ENCODE measurements at regions not wholly inside any gene's neighbourhood (a gene's known extent, or its start where the extent isn't known, plus 50 kb on each side); places are given as distances from the start of the nearest gene placed in this dataset.

DNA sequence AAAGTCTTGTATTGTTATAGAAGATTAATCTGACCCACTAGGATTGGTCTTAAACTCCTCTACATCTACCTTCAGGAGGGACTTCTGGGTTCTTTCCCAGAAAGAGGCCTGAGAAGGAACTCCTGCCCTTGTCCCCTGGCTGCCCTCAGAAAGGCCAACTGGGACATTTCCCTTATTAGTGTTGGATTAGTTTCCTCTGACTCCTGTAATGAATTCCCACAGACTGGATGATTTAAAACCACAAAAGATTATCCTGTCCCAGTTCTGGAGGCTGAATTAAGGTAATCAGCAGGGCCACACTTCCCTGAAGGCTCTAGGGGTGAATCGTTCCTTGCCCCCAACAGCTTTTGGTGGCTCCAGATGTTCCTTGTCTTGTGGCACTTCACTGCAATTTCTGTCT is 102.8 kb upstream of the NMNAT3 start:
- Histone ChIP-seq H3K36me3 (ENCODE audit: control insufficient read depth, insufficient read depth, low read length) (no peaks in the 10 kb centered on the region), H3K4me3 (ENCODE audit: low read depth, low read length) (no peak overlapping the region), H3K27me3 (ENCODE audit: control insufficient read depth, insufficient read depth, low read length) (no peaks in the 10 kb centered on the region; the same call in 1 of the 2 replicates)
- TF ChIP-seq, protein P1, sequence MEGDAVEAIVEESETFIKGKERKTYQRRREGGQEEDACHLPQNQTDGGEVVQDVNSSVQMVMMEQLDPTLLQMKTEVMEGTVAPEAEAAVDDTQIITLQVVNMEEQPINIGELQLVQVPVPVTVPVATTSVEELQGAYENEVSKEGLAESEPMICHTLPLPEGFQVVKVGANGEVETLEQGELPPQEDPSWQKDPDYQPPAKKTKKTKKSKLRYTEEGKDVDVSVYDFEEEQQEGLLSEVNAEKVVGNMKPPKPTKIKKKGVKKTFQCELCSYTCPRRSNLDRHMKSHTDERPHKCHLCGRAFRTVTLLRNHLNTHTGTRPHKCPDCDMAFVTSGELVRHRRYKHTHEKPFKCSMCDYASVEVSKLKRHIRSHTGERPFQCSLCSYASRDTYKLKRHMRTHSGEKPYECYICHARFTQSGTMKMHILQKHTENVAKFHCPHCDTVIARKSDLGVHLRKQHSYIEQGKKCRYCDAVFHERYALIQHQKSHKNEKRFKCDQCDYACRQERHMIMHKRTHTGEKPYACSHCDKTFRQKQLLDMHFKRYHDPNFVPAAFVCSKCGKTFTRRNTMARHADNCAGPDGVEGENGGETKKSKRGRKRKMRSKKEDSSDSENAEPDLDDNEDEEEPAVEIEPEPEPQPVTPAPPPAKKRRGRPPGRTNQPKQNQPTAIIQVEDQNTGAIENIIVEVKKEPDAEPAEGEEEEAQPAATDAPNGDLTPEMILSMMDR (IDR thresholded peaks at IDR 0.05; ENCODE audit: insufficient read depth, low read depth, low read length) = no peak
- no peak for DNase-seq (ENCODE audit: low read depth)
- ChIA-PET CTCF (no interaction called here), POLR2A (no interaction called here)

DNA sequence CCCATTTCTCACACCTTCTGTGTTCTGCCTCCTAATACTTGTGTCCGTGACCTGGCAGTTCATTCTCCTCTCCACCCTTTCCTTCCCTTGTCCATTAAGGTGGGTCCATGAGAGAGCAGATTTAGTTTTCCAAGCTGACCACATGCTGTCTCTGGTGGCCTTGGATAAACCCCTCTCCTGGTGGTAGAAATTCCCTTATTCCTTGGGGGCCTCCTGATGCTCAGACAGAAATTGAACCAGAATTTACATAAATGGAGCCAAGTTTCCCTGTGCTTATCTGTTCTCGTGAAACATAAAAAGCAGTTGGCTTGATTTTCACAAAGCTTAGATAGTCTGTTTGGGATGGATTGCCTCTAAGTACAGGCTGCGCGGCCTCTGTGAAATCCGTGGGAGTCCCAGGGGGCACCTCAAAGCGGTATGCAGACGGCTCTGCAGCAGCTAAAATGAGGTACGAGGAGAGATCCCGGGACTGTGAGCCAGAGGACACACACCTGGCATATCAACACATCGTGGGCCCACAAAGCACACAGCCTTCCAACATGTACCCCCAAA is 101.0 kb upstream of the NMNAT3 start:
- Histone ChIP-seq H3K27me3 (ENCODE audit: control insufficient read depth, insufficient read depth, low read length) (no peaks in the 10 kb centered on the region), H3K4me3 (ENCODE audit: low read depth, low read length) (no peak overlapping the region), H3K36me3 (ENCODE audit: control insufficient read depth, insufficient read depth, low read length) (no peaks in the 10 kb centered on the region)
- POLR2A ChIA-PET = no interaction called here
- TF ChIP-seq, protein P1 (IDR thresholded peaks at IDR 0.05; ENCODE audit: insufficient read depth, low read depth, low read length) = no peak
- no peak for DNase-seq (ENCODE audit: low read depth)
- CTCF ChIA-PET = interaction anchor here (0.8 kb wide), 1 partner anchor 14 kb away, joined by 3 read pairs; no protein-coding TSS in a partner anchor

DNA sequence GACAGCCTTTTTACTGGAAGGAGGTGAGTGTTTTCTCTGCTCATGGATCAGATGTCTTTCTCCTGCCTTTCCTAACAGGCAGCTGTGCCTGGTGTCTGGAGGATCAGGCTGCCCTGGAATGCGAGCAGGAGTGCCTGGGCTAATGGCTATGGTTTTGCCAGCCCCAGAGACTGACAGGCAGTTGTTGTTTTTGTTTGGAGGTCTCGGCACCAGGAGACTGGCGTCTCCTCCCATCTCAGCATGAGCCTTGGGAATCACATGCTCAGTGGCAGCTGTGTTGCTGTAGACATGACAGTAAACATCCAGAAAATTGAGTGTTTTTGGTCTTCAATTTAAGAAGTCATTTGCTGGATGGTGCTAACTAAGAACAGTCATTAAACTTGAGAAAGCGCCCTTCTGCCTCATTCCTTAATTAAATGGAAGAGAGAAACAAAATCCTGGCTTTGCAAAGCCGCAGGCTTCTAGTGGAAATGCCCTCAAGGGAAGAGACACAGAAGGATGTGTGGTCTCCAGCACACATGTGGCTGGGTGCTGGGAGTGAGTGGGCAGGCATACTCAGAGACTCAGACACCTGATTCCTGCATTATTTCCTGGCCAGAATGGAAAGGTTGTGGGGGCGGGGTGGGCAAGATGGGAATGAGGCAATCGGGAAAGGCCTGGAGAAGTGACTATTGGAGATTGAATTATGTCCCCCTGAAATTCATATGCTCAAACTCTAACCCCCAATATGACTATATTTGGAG is 97.0 kb upstream of the NMNAT3 start:
- H3K4me3 ChIP-seq (ENCODE audit: low read depth, low read length) = no peak overlapping the region
- no peaks in the 10 kb centered on the region for H3K27me3 ChIP-seq (ENCODE audit: control insufficient read depth, insufficient read depth, low read length)
- TF ChIP-seq, protein P1 (IDR thresholded peaks at IDR 0.05; ENCODE audit: insufficient read depth, low read depth, low read length) = no peak
- ChIA-PET CTCF (interaction anchor here (1.6 kb wide), 1 partner anchor 11 kb away, joined by 4 read pairs; no protein-coding TSS in a partner anchor), POLR2A (no interaction called here)
- no peaks in the 10 kb centered on the region for H3K36me3 ChIP-seq (ENCODE audit: control insufficient read depth, insufficient read depth, low read length)
- DNase-seq (ENCODE audit: low read depth) = peak; percentile 35

DNA sequence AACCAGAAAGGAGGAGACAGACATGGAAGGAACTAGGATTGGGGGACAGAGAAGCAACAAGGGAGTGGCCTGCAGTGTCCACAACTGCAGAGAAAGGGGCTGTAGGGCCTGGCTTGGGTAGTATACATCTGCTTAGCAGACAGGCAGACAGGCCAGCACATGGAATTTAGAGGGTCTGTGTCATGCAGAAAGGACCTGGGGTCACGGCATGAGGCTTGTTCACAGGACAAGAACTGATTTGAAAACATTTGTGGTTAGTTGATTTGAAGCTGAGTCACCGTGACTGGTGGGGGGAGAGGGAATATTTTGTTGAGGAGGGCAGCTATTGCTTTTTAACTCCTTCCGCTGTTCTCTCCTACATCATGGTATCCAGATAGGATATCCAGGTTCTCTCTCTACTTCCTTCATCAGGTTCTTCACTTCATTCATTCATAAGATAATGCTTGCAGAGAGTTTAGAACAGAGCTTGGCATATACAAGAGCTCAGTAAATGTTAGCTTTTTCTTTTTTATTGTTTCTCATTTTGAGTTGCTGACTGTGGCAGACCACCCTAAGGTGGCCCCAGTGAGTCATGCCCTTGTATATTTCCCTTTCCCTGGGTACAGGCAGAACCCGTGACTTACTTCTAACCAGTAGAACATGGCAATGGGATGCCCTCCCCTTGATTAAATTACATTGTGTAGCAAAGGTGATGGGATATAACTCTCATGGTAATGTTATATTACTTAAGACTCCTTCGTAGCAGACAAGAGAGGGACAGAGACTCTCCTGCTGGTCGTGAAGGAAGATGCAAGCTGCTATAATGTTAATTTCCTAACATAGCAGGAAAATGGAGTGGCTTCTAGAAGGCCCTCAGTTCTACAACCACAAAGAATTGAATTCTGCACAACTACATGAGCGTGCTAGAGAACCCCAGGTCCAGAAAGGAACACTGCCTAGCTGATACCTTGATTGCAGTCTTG is 95.0 kb upstream of the NMNAT3 start:
- DNase-seq (ENCODE audit: low read depth) = peak; percentile 80
- TF ChIP-seq, protein P1 (IDR thresholded peaks at IDR 0.05; ENCODE audit: insufficient read depth, low read depth, low read length) = no peak
- ChIA-PET CTCF (interaction anchor here (1.0 to 1.6 kb wide), 3 partner anchors 9 to 27 kb away, joined by 3 to 4 read pairs (median 3); no protein-coding TSS in a partner anchor), POLR2A (interaction anchor here (1.8 kb wide), 1 partner anchor 14 kb away, joined by 4 read pairs; no protein-coding TSS in a partner anchor)
- no peaks in the 10 kb centered on the region for H3K36me3 ChIP-seq (ENCODE audit: control insufficient read depth, insufficient read depth, low read length)
- no peak overlapping the region for H3K4me3 ChIP-seq (ENCODE audit: low read depth, low read length)
- H3K27me3 ChIP-seq (ENCODE audit: control insufficient read depth, insufficient read depth, low read length) = no peaks in the 10 kb centered on the region; the same call in 1 of the 2 replicates

Data from BJ (cell line).